Fibroblast of lung (primary cell): ENCODE measurements at regions not wholly inside any gene's neighbourhood (a gene's known extent, or its start where the extent isn't known, plus 50 kb on each side); places are given as distances from the start of the nearest gene placed in this dataset.

Source experiments
- DNase-seq, 2 donors: peaks; one replicate each; pipeline versions ENCODE4 v3.0.0 to v3.0.0-alpha.2; 2010; ENCODE audit warnings: low read depth in 2 of 2
- H2AFZ ChIP-seq: 2 replicates; pipeline ENCODE4 v1.5.1; 2012; ENCODE audit warnings: low read length, control low read depth, inconsistent platforms
- H3K27ac ChIP-seq: 2 replicates; pipeline ENCODE4 v1.5.1; 2011; ENCODE audit warnings: low read length, control low read depth; ENCODE audit not compliant: insufficient read depth
- H3K27me3 ChIP-seq: 2 replicates; pipeline ENCODE4 v1.5.1; 2011; ENCODE audit warnings: mild to moderate bottlenecking, low read length; ENCODE audit not compliant: control insufficient read depth, insufficient read depth
- H3K36me3 ChIP-seq: 2 replicates; pipeline ENCODE4 v1.5.1; 2011; ENCODE audit warnings: low read length; ENCODE audit not compliant: control insufficient read depth, insufficient read depth
- H3K4me1 ChIP-seq: 2 replicates; pipeline ENCODE4 v1.5.1; 2011; ENCODE audit warnings: low read length; ENCODE audit not compliant: control insufficient read depth, insufficient read depth; ENCODE audit errors: extremely low read depth
- H3K4me2 ChIP-seq: 2 replicates; pipeline ENCODE4 v1.5.1; 2011; ENCODE audit warnings: low read length, control low read depth; ENCODE audit not compliant: insufficient read depth; ENCODE audit errors: extremely low read depth
- H3K4me3 ChIP-seq, 4 experiments: fragments of 200-600 bp in 1 of 4; sonication (generic) in 1 of 4; replicated peaks in 1 of 4; 2 replicates each; pipeline ENCODE4 v1.5.1; 2011 to 2016; ENCODE audit warnings: low read length in 4 of 4, low read depth in 3 of 4, mild to moderate bottlenecking in 3 of 4, control low read depth in 2 of 4, inconsistent platforms in 1 of 4, mixed read lengths in 1 of 4; ENCODE audit not compliant: insufficient read depth in 1 of 4; ENCODE audit errors: control extremely low read depth in 1 of 4
- H3K79me2 ChIP-seq: 2 replicates; pipeline ENCODE4 v1.5.1; 2012; ENCODE audit warnings: mild to moderate bottlenecking, low read length, inconsistent platforms; ENCODE audit not compliant: control insufficient read depth, insufficient read depth
- H3K9ac ChIP-seq: 2 replicates; pipeline ENCODE4 v1.5.1; 2011; ENCODE audit warnings: mild to moderate bottlenecking, low read length, control low read depth; ENCODE audit not compliant: insufficient read depth
- H3K9me3 ChIP-seq: 2 replicates; pipeline ENCODE4 v1.5.1; 2012; ENCODE audit warnings: low read depth, low read length; ENCODE audit not compliant: control insufficient read depth, insufficient read depth
- H4K20me1 ChIP-seq: 2 replicates; pipeline ENCODE4 v1.5.1; 2011; ENCODE audit warnings: low read length; ENCODE audit not compliant: control insufficient read depth, insufficient read depth; ENCODE audit errors: extremely low read depth
- CTCF ChIP-seq, 2 donors: IDR thresholded peaks in 1 of 2; conservative IDR thresholded peaks in 1 of 2; 1 replicate in 1 of 2; 2 replicates in 1 of 2; pipeline ENCODE4 v1.5.1; 2011 to 2012; ENCODE audit warnings: low read length in 2 of 2, control low read depth in 1 of 2, inconsistent platforms in 1 of 2, low read depth in 1 of 2, mild to moderate bottlenecking in 1 of 2
- EZH2 ChIP-seq: IDR thresholded peaks from 2 replicates; pipeline ENCODE4 v1.5.1; 2012; ENCODE audit warnings: low read length, control low read depth, mild to moderate bottlenecking; ENCODE audit errors: missing control alignments

GRCh38 chr5:74152136-74152535, 488.4 kb downstream of the ENC1 start:
- Histone ChIP-seq H3K4me1 (no peaks in the 10 kb centered on the region), H3K9ac (no peak overlapping the region), H3K27ac (no peak overlapping the region), H2AFZ (no peak overlapping the region), H3K4me3 (no peak overlapping the region), H3K4me2 (no peak overlapping the region), H3K79me2 (no peaks in the 10 kb centered on the region), H4K20me1 (no peaks in the 10 kb centered on the region), H3K27me3 (no peaks in the 10 kb centered on the region), H3K9me3 (no peaks in the 10 kb centered on the region), H3K36me3 (no peaks in the 10 kb centered on the region)
- TF ChIP-seq EZH2: no peak
- no peak for TF ChIP-seq CTCF (conservative IDR thresholded peaks at IDR 0.05 in 1 of 2, IDR thresholded peaks at IDR 0.05 in 1 of 2; ENCODE audit: low read depth in 1 of 2, low read length in 2 of 2)
- no peak for DNase-seq

- H3K4me3 ChIP-seq: no peak overlapping the region
- peak; percentile 70 to 93 for DNase-seq
- no peak overlapping the region for H3K9ac ChIP-seq
- H3K27ac ChIP-seq: no peak overlapping the region
- H3K4me1 ChIP-seq: no peaks in the 10 kb centered on the region
- H3K4me2 ChIP-seq: no peak overlapping the region
- no peak for TF ChIP-seq EZH2
- TF ChIP-seq CTCF (conservative IDR thresholded peaks at IDR 0.05 in 1 of 2, IDR thresholded peaks at IDR 0.05 in 1 of 2; ENCODE audit: low read depth in 1 of 2, low read length in 2 of 2): no peak
- no peaks in the 10 kb centered on the region for H4K20me1 ChIP-seq
- no peaks in the 10 kb centered on the region for H3K79me2 ChIP-seq
- no peaks in the 10 kb centered on the region for H3K36me3 ChIP-seq
- H3K27me3 ChIP-seq: no peaks in the 10 kb centered on the region
- H2AFZ ChIP-seq: no peak overlapping the region
- H3K9me3 ChIP-seq: no peaks in the 10 kb centered on the region
Observed at GRCh38 chr5:74149395-74149794, 491.1 kb downstream of the ENC1 start.

- TF ChIP-seq CTCF (conservative IDR thresholded peaks at IDR 0.05 in 1 of 2, IDR thresholded peaks at IDR 0.05 in 1 of 2; ENCODE audit: low read depth in 1 of 2, low read length in 2 of 2) (no peak), EZH2 (no peak)
- no peaks in the 10 kb centered on the region for H3K36me3 ChIP-seq
- no peaks in the 10 kb centered on the region for H4K20me1 ChIP-seq
- H3K4me3 ChIP-seq: no peak overlapping the region
- no peak overlapping the region for H3K4me2 ChIP-seq
- no peak overlapping the region for H3K9ac ChIP-seq
- H3K27me3 ChIP-seq: no peaks in the 10 kb centered on the region
- no peaks in the 10 kb centered on the region for H3K4me1 ChIP-seq
- DNase-seq: no peak
- no peak overlapping the region for H3K27ac ChIP-seq
- H3K79me2 ChIP-seq: no peaks in the 10 kb centered on the region
- H2AFZ ChIP-seq: no peak overlapping the region
- no peaks in the 10 kb centered on the region for H3K9me3 ChIP-seq
Observed at GRCh38 chr5:74148321-74148720, 492.2 kb downstream of the ENC1 start.
